ENCODE measurements at regions not wholly inside any gene's neighbourhood (a gene's known extent, or its start where the extent isn't known, plus 50 kb on each side); places are given as distances from the start of the nearest gene placed in this dataset.
"Not testable (repeated sequence)": the region's sequence is repeated elsewhere in the genome, so short reads cannot be mapped to it uniquely, and the experiment has no call there.

DNA sequence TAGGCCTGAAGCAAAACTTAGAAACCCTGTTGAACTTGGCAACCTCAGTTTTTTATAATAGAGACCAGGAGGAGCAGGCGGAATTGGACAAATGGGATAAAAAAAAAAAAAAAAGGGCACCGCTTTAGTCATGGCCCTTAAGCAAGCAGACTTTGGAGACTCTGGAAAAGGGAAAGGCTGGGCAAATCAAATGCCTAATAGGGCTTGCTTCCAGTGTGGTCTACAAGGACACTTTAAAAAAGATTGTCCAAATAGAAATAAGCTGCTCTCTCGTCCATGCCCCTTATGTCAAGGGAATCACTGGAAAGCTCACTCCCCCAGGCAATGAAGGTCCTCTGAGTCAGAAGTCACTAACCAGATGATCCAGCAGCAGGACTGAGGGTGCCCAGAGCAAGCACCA, 229.0 kb upstream of the CWC22 start:
- TF ChIP-seq, protein P1, sequence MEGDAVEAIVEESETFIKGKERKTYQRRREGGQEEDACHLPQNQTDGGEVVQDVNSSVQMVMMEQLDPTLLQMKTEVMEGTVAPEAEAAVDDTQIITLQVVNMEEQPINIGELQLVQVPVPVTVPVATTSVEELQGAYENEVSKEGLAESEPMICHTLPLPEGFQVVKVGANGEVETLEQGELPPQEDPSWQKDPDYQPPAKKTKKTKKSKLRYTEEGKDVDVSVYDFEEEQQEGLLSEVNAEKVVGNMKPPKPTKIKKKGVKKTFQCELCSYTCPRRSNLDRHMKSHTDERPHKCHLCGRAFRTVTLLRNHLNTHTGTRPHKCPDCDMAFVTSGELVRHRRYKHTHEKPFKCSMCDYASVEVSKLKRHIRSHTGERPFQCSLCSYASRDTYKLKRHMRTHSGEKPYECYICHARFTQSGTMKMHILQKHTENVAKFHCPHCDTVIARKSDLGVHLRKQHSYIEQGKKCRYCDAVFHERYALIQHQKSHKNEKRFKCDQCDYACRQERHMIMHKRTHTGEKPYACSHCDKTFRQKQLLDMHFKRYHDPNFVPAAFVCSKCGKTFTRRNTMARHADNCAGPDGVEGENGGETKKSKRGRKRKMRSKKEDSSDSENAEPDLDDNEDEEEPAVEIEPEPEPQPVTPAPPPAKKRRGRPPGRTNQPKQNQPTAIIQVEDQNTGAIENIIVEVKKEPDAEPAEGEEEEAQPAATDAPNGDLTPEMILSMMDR (IDR thresholded peaks at IDR 0.05) = not testable (repeated sequence)
- TF ChIP-seq POLR2A (IDR thresholded peaks at IDR 0.05) = not testable (repeated sequence)

Data from Peyer's patch (tissue), 4 donors.